ENCODE measurements at regions not wholly inside any gene's neighbourhood (a gene's known extent, or its start where the extent isn't known, plus 50 kb on each side); places are given as distances from the start of the nearest gene placed in this dataset.

GRCh38 chr12:127178052-127178451 lies 1088.9 kb upstream of the TMEM132C start:
- no peak for DNase-seq (ENCODE audit: low read depth, low spot score)
- H3K4me3 ChIP-seq (ENCODE audit: low read length), result no peak overlapping the region

DNA sequence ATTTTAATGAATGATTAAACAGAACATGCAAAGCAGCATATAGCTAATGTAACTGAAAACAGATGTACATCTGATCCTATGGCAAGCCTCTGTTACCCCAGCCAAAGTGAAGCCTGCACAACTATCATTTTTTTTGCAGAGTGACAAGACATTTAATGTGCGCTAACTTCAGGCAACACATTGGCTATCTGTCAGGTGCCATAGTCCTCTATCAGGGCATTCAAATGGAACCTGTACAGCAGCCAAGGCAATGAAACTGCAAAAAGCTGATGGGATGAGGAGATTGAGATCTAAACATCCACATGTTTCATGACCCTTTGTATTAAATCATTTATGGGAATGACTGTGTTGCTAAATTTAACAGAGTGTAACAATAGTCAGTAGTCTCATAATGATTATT lies 1088.5 kb upstream of the TMEM132C start:
- no peak overlapping the region for H3K4me3 ChIP-seq (ENCODE audit: low read length)
- DNase-seq (ENCODE audit: low read depth, low spot score), result no peak

- H3K4me3 ChIP-seq (ENCODE audit: low read length), result no peak overlapping the region
- DNase-seq (ENCODE audit: low read depth, low spot score), result no peak
These were observed 1087.8 kb upstream of the TMEM132C start for GRCh38 chr12:127179176-127179575.

- no peak overlapping the region for H3K4me3 ChIP-seq (ENCODE audit: low read length)
- no peak for DNase-seq (ENCODE audit: low read depth, low spot score)
These were observed 1085.0 kb upstream of the TMEM132C start for GRCh38 chr12:127182018-127182417.

DNA sequence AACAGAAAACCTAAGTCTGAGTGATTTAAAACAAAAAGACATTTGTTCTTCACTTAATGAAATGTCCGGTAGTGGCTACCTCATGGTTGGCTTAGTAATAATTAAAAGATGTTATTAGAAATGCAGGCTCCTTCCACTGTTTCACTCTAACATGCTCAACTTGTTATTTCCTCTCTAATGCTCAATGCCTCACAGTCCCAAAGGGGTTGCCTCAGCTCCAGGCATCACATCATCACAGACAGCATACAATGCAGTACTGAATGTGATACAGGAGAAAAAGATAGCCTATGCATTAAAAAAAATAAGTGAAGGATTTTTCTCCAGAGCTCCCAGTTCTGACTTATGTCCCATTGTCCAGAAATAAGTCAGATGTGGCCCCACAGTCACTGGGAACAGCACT lies 1077.0 kb upstream of the TMEM132C start:
- H3K4me3 ChIP-seq (ENCODE audit: low read length), result no peak overlapping the region
- no peak for DNase-seq (ENCODE audit: low read depth, low spot score)

DNA sequence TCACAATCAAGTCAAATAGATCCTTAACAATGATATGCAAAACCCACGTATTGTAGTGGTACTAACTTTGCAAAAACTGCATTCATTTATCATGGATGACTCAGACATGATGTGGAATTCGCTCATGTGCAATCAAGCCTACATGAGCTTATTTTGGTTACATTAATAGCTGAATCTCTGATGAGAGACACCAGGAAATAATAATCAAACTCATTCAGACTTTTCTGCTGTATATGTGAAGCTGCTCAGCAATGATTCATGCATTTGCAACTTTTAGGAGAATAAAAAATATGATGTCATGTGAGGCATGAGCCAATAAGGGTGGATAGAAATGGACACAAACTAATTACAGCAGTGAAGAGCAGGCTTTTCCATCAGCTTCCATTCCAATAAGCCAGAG lies 1075.8 kb upstream of the TMEM132C start:
- no peak overlapping the region for H3K4me3 ChIP-seq (ENCODE audit: low read length)
- no peak for DNase-seq (ENCODE audit: low read depth, low spot score)

GRCh38 chr12:127192391-127192790 lies 1074.6 kb upstream of the TMEM132C start:
- DNase-seq (ENCODE audit: low read depth, low spot score), result no peak
- H3K4me3 ChIP-seq (ENCODE audit: low read length), result no peak overlapping the region

- H3K4me3 ChIP-seq (ENCODE audit: low read length), result no peak overlapping the region
- no peak for DNase-seq (ENCODE audit: low read depth, low spot score)
These were observed 1073.6 kb upstream of the TMEM132C start for GRCh38 chr12:127193341-127193740.

DNA sequence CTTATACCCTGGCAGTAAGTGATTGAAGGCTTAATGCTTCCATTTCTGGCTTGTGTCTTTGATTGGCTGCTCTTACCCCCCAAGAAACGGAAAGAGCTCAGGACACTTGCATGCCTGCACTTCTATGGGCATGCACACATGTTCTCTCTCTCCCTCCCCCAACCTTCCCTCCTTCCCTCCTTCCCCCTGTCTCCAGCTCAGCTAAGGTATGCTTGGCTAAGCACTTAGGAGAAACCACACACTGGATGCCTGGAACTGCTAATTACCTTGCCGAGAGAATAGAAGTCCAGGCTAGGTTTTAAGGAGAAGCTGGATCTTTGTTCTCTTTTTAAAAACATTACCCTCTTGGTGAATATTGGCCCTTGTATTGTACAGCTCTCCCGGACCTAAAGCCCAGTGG lies 1072.8 kb upstream of the TMEM132C start:
- no peak for DNase-seq (ENCODE audit: low read depth, low spot score)
- H3K4me3 ChIP-seq (ENCODE audit: low read length), result no peak overlapping the region

DNA sequence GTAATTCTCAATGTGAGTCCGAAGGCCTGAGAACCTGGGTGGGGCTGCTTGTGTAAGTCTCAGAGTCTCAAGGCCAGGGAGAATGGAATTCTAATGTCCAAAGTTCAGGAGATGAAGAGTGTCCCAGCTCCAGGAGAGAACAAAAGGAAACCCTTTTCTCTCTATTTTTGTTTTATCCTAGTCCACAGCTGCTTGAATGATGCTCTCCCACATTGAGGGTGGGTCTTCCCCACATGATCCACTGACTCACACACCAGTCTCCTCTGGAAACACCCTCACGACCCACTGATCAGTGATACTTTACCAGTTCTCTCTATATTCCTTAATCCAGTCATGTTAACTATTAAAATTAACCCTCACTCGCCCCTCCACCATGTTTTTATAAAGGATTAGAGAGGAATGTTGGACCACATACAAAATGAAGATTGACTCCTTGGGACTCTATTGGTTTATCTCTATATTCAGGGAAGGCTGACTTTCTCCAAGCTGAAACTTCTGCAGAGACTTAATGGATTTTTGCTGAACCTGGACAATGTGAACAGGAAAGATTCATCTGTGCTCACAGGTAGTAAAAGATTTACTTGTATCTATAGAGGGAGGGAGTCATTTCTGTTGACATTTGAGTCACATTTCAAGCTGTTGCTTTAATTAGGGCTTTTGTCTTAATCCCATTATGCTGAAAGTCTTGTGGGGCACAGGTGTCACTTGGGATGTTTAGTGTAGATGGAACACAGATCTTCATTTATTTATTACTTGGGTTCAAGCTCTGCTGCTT lies 1061.0 kb upstream of the TMEM132C start:
- H3K4me3 ChIP-seq (ENCODE audit: low read length), result no peak overlapping the region
- DNase-seq (ENCODE audit: low read depth, low spot score), result no peak

DNA sequence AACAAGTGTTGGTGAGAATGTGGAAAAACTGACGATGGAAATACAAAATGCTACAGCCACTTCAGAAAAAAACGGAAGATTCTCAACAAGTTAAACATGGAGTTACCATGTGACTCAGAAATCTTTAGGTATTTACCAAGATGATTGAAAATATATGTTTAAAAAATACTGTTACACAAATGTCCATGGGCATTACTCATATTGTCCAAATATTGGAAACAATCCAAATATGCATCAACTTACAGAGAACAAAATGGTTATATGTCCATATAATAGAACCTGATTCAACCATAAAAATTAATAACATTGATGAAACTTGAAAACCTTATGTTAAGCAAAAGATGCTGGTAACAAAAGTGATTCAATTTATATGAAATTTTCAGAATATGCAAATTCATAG lies 1057.7 kb upstream of the TMEM132C start:
- no peak for DNase-seq (ENCODE audit: low read depth, low spot score)
- no peak overlapping the region for H3K4me3 ChIP-seq (ENCODE audit: low read length)

DNA sequence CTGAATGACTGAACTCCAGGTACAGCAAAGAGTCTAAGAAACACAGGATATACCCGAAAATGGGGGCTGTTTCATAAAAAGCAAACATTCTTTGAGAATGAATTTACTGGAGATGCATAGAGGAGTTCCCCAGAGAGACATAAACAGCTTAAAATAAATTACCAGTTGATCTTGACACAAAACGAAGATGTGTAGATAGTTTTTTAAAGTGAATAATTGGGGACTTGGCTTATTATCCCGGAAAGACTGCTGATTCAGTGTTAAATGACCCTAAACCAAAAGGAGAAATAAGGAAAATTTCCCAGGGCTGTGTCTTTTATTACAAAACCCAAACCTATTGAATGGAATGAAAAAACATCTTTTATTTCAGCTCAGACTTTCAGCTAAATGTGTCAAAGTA lies 1052.8 kb upstream of the TMEM132C start:
- no peak overlapping the region for H3K4me3 ChIP-seq (ENCODE audit: low read length)
- no peak for DNase-seq (ENCODE audit: low read depth, low spot score)

DNA sequence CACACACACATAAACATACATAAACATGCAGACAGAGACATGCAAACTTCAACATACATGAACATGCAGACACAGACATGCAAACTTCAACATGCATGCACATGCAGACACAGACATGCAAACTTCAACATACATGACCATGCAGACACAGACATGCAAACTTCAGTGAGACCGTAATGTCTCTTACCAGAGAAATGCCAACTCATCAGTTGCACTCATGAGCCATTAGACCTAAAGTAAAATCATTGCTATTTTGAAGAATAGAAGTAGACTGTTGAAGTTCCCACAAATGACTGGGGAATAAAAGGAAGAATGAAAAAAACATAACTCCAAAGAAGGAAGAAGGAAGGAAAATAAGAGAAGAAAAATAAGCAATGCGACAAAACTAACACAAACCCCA lies 1044.0 kb upstream of the TMEM132C start:
- H3K4me3 ChIP-seq (ENCODE audit: low read length), result no peak overlapping the region
- DNase-seq (ENCODE audit: low read depth, low spot score), result no peak

DNA sequence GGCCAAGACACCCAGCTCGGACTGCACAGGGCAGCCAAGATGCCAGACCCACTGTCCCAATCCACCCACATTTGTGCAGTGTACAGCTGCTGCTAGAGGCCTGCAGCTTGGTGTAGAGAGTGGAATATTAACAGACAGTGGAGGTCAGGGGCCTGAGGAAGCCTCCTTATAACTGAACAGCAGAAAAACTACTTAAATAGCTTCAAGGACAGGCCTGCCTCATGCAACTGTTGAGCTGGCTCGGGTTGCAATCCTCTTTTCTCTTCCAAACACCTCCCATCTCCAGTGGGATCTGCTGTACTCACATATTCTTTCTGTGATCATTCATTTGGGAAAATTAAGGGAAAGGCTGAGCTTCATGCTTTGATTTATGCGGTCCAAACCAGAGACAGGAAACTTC lies 1043.2 kb upstream of the TMEM132C start:
- no peak overlapping the region for H3K4me3 ChIP-seq (ENCODE audit: low read length)
- no peak for DNase-seq (ENCODE audit: low read depth, low spot score)

GRCh38 chr12:127230843-127231260 lies 1036.1 kb upstream of the TMEM132C start:
- DNase-seq (ENCODE audit: low read depth, low spot score), result no peak
- H3K4me3 ChIP-seq (ENCODE audit: low read length), result no peak overlapping the region

- DNase-seq (ENCODE audit: low read depth, low spot score), result no peak
- no peak overlapping the region for H3K4me3 ChIP-seq (ENCODE audit: low read length)
These were observed 1035.6 kb upstream of the TMEM132C start for GRCh38 chr12:127231371-127231770.

- H3K4me3 ChIP-seq (ENCODE audit: low read length), result no peak overlapping the region
- DNase-seq (ENCODE audit: low read depth, low spot score), result no peak
These were observed 1034.0 kb upstream of the TMEM132C start for GRCh38 chr12:127233016-127233415.

DNA sequence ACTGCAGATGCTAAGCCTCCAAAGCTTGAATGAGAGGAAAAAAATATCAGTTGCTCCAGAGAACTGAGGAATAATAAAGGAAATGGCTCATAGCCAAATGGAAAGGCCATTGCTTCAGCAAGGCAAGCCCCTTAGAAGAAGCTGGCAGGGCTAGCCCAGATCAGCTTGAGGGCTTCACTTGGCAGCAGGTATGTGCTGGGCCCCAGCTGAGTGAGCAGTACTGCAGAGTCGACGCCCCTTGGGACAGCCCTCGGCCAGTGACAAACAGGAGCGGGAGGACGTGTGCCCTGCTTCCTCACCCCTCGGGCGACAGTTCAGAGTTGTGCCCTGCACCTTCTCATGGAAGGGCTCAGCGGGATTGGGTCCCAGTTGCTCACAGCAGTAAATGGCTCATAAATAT lies 1031.2 kb upstream of the TMEM132C start:
- no peak for DNase-seq (ENCODE audit: low read depth, low spot score)
- H3K4me3 ChIP-seq (ENCODE audit: low read length), result no peak overlapping the region

DNA sequence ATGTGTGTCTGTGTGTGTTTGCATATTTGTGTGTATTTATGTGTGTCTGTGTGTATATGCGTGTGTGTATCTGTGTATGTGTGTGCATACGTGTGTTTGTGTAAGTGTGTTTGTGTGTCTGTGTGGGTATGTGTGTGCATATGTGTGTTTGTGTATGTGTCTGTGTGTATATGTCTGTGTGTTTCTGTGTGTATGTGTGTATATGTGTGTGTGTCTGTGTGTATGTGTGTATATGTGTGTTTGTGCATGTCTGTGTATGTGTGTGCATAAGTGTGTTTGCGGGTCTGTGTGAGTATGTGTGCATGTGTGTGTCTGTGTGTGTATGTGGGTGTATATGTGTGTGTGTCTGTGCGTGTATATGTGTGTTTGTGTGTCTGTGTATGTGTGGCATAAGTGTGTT lies 1030.5 kb upstream of the TMEM132C start:
- no peak for DNase-seq (ENCODE audit: low read depth, low spot score)
- H3K4me3 ChIP-seq (ENCODE audit: low read length), result no peak overlapping the region

GRCh38 chr12:127237151-127237550 lies 1029.8 kb upstream of the TMEM132C start:
- DNase-seq (ENCODE audit: low read depth, low spot score), result no peak
- no peak overlapping the region for H3K4me3 ChIP-seq (ENCODE audit: low read length)

GRCh38 chr12:127238107-127238506 lies 1028.9 kb upstream of the TMEM132C start:
- DNase-seq (ENCODE audit: low read depth, low spot score), result no peak
- H3K4me3 ChIP-seq (ENCODE audit: low read length), result no peak overlapping the region

Measured in Jurkat, Clone E6-1 (cell line).